WERI-Rb-1 (cell line): ENCODE measurements at regions not wholly inside any gene's neighbourhood (a gene's known extent, or its start where the extent isn't known, plus 50 kb on each side); places are given as distances from the start of the nearest gene placed in this dataset.
"Not testable (repeated sequence)": the region's sequence is repeated elsewhere in the genome, so short reads cannot be mapped to it uniquely, and the experiment has no call there.

ENCODE experiments used
- DNase-seq: peaks from one replicate; pipeline ENCODE4 v3.0.0-alpha.2; 2020
- H3K27ac ChIP-seq: fragments of 250-450 bp; sonication (Bioruptor Pico); 2 replicates; pipeline ENCODE4 v1.5.1; 2020; ENCODE audit warnings: mild to moderate bottlenecking, moderate library complexity
- H3K27me3 ChIP-seq: fragments of 250-450 bp; sonication (Bioruptor Pico); 2 replicates; pipeline ENCODE4 v1.5.1; 2021; ENCODE audit warnings: mild to moderate bottlenecking, low read depth, moderate library complexity; ENCODE audit not compliant: insufficient read depth, severe bottlenecking
- H3K36me3 ChIP-seq: fragments of 250-450 bp; sonication (Bioruptor Pico); 2 replicates; pipeline ENCODE4 v1.5.1; 2020; ENCODE audit warnings: mild to moderate bottlenecking, moderate library complexity
- H3K4me3 ChIP-seq: 2 replicates; pipeline ENCODE4 v1.5.1; 2011; ENCODE audit warnings: low read depth, mild to moderate bottlenecking, control low read depth, low read length
- H3K9me3 ChIP-seq: fragments of 250-450 bp; sonication (Bioruptor Pico); 2 replicates; pipeline ENCODE4 v1.5.1; 2021; ENCODE audit warnings: mild to moderate bottlenecking, moderate library complexity; ENCODE audit not compliant: severe bottlenecking

DNA sequence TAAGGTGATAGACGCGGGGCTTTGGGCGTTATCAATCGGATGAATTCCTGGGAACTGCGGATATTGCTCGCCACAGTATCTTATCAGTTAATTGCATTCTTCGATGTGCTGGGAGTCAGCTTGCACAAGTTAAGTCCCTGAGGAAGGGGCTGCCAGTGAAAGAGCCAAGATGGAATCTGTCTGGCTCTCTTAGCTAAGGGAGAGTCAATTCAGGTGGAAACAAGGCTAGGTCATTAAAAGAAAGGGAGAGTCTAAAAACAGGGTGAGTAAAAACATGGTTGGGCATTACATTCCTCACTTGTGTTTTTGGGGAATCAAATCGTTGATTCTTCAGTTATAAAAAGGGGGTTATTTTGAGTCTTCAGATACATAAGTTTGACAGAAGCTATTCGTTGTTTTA lies 196.2 kb downstream of the OTOP1 start:
- not testable (repeated sequence) for H3K4me3 ChIP-seq, H3K27ac ChIP-seq, H3K9me3 ChIP-seq, H3K36me3 ChIP-seq, H3K27me3 ChIP-seq, DNase-seq

DNA sequence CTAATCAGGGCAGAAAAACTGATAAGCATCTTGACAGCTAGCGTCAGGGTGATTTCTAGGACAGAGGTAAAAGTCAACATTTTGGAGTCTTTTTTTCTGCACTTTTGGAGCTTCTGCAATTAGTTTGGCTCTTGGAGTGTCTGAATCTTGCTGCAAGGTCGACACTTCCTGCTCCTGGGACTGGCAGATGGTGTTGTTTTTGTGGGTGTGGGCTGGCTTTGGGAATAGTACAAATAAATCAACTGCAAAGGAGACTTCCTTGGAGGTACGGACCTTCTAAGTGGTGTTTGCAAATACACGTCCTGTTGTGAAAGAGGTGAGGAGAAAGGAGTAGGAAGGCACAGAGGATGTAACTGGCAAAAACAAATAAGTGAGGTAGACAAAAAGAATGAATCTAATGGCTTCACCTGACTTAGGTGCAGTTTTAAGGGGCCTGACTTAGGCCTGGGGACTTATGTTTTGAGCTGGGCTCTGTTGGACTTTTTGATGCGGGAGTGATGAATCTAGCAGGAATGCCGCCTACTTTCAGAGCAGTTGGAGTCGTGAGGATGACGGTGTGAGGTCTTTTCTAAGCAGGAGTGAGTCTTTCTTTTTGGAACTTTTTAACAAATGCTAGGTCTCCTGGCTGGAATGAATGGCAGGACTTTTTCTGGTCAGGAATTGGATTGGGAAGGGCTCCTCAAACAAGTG lies 195.1 kb downstream of the OTOP1 start:
- not testable (repeated sequence) for H3K9me3 ChIP-seq, H3K27me3 ChIP-seq, H3K27ac ChIP-seq, H3K4me3 ChIP-seq, H3K36me3 ChIP-seq, DNase-seq

DNA sequence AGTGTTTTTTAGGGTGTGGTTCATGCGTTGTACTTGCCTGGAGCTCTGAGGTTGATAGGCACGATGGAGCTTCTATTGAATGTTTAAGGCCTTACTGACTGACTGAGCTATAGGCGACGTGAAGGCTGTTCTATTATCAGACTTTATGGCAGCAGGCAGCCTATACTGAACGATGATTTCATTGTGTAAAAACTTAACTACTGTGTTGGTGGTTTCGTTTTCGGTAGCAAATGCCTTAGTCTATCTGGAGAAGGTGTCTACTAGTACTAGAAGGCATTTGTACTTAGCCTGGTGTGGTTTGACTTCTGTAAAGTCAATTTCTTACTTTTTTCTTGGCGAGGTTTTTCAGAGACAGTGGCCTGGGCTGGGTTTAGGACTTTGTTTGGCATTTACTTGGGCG lies 194.4 kb downstream of the OTOP1 start:
- not testable (repeated sequence) for H3K9me3 ChIP-seq, H3K27me3 ChIP-seq, H3K4me3 ChIP-seq, H3K36me3 ChIP-seq, H3K27ac ChIP-seq, DNase-seq

DNA sequence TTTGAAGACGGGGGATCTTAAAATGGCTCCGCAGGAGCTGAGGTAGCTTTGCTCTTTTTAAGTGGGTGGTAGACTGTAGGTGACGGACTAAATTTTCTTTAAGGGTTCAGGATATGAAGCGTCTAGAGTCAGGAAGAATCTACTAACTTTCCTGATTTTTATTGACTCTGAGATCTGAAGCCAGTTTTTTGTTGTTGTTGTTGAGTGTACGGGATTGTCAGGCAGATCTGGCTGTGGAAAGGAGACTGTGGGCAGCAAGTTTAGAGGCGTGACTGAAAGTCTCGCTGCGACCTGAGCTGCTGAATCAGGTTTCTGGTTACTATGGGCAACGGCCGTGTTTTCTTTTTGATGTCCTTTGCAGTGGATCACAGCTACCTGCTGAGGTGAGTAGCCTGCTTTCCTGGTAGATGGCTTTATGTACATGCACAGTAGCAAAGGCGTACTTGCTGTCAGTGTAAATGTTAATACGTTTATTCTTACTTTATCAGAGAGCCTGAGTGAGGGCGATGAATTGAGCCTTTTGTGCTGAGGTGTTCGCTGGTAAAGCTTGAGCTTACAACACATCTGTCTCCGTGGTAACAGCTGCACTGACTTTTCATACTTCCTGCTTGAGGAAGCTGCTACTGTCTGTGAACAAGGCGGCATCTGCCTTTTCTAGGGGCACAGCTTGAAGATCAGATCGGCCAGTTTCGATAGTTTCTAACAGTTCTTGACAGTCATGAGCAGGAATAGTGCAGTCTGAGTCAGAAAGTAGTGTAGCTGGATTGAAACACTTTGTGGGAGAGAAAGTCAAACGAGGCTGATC lies 193.7 kb downstream of the OTOP1 start:
- not testable (repeated sequence) for DNase-seq, H3K27ac ChIP-seq, H3K36me3 ChIP-seq, H3K4me3 ChIP-seq, H3K27me3 ChIP-seq, H3K9me3 ChIP-seq

DNA sequence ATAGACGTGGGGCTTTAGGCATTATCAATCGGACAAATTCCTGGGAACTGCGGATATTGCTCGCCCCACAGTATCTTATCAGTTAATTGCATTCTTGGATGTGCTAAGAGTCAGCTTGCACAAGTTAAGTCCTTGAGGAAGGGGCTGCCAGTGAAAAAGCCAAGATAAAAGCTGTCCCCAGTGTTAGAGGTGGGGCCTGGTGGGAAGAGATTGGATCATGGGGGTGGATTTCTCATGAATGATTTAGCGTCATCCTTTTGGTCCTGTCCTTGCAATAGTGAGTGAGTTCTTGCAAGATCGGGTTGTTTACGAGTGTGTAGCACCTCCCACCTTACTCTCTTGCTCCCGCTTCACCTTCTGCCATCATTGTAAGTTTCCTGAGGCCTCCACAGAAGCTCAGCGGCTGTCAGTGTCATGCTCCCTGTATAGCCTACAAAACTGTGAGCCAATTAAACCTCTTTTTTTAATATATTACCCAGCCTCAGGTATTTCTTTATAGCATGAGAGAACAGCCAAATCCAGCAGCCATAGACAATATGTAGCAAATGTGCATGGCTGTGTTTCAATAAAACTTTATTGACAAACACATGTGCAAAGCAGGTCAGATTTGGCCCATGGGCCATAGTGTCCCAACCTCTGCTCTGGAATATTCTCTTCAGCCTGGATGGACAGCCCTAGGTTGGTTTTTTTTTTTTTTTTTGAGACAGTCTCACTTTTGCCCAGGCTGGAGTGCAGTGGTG lies 189.2 kb downstream of the OTOP1 start:
- not testable (repeated sequence) for H3K27me3 ChIP-seq, H3K9me3 ChIP-seq, DNase-seq, H3K27ac ChIP-seq, H3K36me3 ChIP-seq, H3K4me3 ChIP-seq

DNA sequence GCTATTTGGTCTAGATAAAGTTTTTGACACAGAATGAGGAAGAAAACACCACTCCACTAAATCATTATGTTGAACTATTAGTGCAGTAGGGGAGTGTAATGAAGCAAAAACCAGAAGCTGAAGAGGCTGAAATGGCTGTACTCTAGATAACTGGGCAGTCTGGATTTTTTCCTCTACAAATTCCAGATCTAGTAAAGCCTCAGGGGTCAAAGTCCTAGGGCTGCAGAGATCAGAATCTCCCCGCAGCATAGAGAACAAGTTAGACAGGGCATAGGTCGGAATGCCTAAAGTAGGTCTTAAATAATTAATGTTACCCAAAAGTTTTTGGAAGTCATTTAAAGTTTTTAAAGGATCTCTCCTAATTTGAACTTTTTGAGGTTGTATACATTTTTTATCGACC lies 180.9 kb downstream of the OTOP1 start:
- not testable (repeated sequence) for H3K27me3 ChIP-seq, H3K4me3 ChIP-seq, H3K9me3 ChIP-seq, H3K27ac ChIP-seq, DNase-seq, H3K36me3 ChIP-seq

DNA sequence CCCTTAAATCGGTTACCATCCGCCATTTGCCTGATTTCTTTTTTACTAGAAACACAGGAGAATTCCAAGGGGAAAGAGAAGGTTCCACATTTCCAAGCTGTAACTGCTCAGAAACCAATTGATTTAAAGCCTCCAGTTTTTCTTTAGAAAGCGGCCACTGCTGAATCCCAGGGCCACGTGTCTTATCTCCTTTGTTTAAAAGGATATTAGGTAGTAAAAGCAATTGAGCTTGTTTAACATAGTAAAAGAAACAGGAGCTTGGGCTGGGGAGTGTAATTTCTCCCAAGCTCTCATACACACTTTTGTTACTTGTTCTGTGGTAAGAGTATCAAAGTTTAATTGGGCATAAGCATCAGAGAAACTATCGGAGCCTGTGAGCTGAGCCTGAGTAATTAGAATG lies 180.0 kb downstream of the OTOP1 start:
- H3K27ac ChIP-seq, H3K4me3 ChIP-seq, DNase-seq, H3K27me3 ChIP-seq, H3K36me3 ChIP-seq, H3K9me3 ChIP-seq: not testable (repeated sequence)

DNA sequence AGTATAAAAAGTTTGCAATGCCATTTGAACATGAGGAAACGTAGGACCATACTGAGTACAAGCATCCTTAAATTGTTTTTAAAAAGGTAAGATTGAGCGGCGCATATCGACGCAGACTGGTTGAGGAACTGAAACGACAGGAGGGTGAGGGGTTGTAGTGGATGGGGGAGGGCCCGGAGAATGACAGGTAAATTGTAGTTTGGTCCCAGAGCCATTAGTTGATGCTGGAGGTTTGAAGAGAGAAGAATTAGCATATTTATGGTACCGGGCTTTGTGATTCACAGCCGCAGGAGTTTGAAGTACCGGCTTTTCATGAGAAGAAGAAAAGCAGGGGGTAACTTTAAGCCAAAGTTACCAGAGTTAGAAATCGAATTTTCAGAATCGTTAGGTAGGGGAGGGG lies 179.5 kb downstream of the OTOP1 start:
- H3K27ac ChIP-seq, H3K4me3 ChIP-seq, H3K36me3 ChIP-seq, H3K9me3 ChIP-seq, DNase-seq, H3K27me3 ChIP-seq: not testable (repeated sequence)

DNA sequence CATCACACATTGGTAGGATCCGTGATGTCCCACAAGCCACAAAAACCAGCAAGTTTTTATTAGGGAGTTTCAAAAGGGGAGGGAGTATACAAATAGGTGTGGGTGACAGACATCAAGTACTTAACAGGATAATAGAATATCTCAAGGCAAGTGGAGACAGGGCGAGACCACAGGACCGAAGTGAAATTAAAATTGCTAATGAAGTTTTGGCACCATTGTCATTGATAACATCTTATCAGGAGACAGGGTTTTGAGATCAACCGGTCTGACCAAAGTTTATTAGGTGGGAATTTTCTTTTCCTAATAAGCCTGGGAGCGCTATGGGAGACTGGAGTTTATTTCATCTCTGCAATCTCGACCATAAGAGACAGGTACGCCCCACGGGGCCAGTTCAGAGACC lies 178.5 kb downstream of the OTOP1 start:
- H3K27ac ChIP-seq, H3K4me3 ChIP-seq, H3K9me3 ChIP-seq, DNase-seq, H3K36me3 ChIP-seq, H3K27me3 ChIP-seq: not testable (repeated sequence)

DNA sequence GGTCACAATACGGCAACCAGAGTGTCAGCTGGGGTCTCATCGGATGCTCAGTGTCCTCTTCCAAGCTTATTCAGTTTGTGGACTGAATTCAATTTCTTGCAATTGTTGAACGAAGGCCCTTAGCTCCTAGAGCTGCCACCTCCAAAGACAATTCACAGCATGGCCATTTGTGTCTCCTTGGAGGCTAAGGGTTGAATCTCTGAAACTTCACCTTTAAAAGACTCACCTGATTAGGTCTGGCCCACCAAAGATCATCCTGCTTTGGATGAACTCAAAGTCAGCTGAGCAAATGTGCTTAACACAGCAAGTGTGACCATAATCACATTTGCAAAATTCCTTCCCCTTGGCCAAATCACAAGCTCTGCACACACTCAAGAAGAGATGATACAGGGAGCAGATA lies 175.9 kb downstream of the OTOP1 start:
- H3K36me3 ChIP-seq, H3K9me3 ChIP-seq, H3K4me3 ChIP-seq, H3K27ac ChIP-seq, DNase-seq, H3K27me3 ChIP-seq: not testable (repeated sequence)

DNA sequence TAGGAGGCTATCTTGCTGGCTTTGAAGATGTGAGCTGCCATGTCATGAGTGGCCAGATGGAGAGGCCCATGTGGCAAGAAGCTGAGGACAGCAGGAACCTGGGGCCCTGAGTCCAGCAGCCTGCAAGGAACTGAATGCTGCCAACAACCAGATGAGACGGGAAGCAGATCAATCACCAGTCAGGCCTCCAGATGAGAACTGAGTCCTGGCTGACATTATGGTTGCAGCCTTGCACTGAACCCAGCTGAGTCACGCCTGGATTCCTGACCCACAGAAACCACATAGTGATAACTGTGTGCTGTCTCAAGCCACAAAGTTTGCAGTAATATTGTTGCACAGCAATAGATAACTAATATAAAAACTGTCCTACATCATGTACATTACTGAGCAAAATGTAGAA lies 173.8 kb downstream of the OTOP1 start:
- not testable (repeated sequence) for H3K36me3 ChIP-seq, H3K27ac ChIP-seq, H3K27me3 ChIP-seq, H3K9me3 ChIP-seq, DNase-seq, H3K4me3 ChIP-seq

DNA sequence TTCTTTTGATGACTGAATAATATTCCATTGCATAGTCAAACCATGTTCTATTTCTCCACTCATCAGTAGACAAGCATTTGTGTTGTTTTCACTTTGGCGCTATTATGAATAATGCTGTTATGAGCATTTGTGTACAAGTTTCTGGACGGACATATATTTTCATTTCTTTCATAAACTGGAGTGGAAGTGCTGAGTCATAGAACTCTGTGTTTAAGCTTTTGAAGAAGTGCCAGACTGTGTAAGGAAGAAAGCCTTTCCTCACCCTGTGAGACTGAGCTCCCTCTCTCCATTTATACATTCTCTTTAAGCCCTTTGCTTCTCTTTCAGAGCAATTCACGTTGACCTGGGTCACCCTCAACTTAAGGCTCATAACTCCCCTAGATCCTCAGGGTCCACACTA lies 169.5 kb downstream of the OTOP1 start:
- DNase-seq, H3K4me3 ChIP-seq: not testable (repeated sequence)

DNA sequence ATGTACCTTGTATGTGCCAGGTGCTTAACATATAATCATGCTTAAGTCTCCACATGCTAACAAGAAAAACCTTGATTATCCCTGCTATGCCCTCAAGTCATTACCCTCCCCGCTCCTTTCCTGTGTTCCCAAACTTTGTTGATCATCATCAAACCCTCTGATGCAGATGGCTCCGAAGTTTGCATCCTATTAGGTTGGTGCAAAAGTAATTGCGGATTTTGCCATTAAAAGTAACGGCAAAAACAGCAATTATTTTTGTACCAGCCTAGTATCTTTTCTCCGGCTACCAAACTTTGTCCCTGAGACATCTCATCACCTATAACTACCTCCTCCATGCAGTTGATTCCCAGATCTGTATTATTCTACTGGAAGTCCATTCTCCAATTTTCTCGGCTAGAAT lies 142.6 kb downstream of the OTOP1 start:
- not testable (repeated sequence) for H3K27me3 ChIP-seq, H3K27ac ChIP-seq, H3K9me3 ChIP-seq, H3K4me3 ChIP-seq, H3K36me3 ChIP-seq, DNase-seq

More for the DNA sequence above, 169.5 kb downstream of the OTOP1 start:
- H3K27ac ChIP-seq, H3K36me3 ChIP-seq, H3K27me3 ChIP-seq, H3K9me3 ChIP-seq: not testable (repeated sequence)

DNA sequence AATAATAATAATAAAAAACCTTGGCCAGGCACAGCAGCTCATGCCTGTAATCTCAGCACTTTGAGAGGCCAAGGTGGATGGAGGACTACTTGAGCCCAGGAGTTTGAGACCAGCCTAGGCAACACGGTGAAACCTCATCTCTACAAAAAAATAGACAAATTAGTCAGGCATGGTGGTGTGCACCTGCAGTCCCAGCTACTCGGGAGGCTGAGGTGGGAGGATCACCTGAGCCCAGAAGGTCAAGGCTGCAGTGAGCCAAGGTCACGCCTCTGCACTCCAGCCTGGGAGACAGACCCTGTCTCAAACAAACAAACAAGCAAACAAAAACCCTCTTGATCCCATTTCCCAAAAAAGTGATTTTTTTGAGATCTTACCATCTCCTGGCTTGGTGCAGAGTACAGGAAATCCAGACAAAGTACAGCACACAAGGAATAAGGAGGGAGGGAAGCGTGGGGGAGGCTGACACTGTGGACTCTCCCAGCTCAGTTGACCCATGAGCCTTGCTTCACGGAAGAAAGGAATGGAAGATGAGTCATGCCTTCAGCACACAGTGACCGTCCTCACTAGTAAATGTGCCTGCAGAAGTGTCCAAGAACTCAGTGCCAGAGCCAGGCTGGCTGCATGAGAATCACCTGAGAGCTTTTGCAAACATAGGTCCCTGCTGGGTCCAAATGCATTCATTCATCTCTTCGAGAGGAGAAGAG lies 136.9 kb downstream of the OTOP1 start:
- H3K4me3 ChIP-seq, H3K27ac ChIP-seq, H3K9me3 ChIP-seq, H3K36me3 ChIP-seq, H3K27me3 ChIP-seq, DNase-seq: not testable (repeated sequence)
